HepG2 (cell line): ENCODE measurements at regions not wholly inside any gene's neighbourhood (a gene's known extent, or its start where the extent isn't known, plus 50 kb on each side); places are given as distances from the start of the nearest gene placed in this dataset.

ENCODE experiments used
- ATAC-seq: fragments of 200-7000 bp; cut with Tn5 transposase; 3 replicates; pipeline ENCODE4 v1.9.1; 2020; ENCODE audit warnings: mild to moderate bottlenecking, moderate library complexity
- BruUV-seq: library from RNA; stranded (reverse); fragments of 400-500 nt; replicated peaks from 2 replicates; lab custom pipeline; 2021; lab: Mats Ljungman, UMichigan
- CTCF ChIA-PET: fragments of 300-600 bp; formaldehyde crosslinking; extraction: SDS; loops from one replicate; lab custom pipeline; 2021; ENCODE audit warnings: low total read pairs, inconsistent platforms, low intra/inter-chr PET ratio; lab: Yijun Ruan, JAX
- POLR2A ChIA-PET: fragments of 350-600 bp; sonication (Branson Sonifier 250); formaldehyde crosslinking; loops from one replicate; lab custom pipeline; 2020; ENCODE audit warnings: antibody characterized with exemption, inconsistent platforms; lab: Yijun Ruan, JAX
- DNase-seq: peaks from one replicate; pipeline ENCODE4 v3.0.0-alpha.2; 2015; ENCODE audit warnings: low spot score
- FAIRE-seq: peaks from 3 replicates; lab custom pipeline; 2011; peaks lifted over from hg19 to GRCh38; lab: Jason Lieb, UNC
- H2AFZ ChIP-seq: one replicate; pipeline ENCODE4 v1.6.1; 2011; ENCODE audit warnings: low read length, inconsistent platforms
- H3K27ac ChIP-seq: fragments of 300-600 bp; 3 replicates; pipeline ENCODE4 v1.8.0; 2011; ENCODE audit warnings: mixed run types, mild to moderate bottlenecking, mixed read lengths, low read length, inconsistent platforms; ENCODE audit not compliant: insufficient read depth; ENCODE audit errors: extremely low read length
- H3K27me3 ChIP-seq, 2 experiments: fragments of 200-600 bp in 1 of 2; 2 replicates in 1 of 2; 3 replicates in 1 of 2; pipeline versions ENCODE4 v1.6.0 to v1.8.0; 2011; ENCODE audit warnings: low read length in 2 of 2, mild to moderate bottlenecking in 2 of 2, moderate library complexity in 2 of 2, inconsistent platforms in 1 of 2; ENCODE audit not compliant: insufficient read depth in 2 of 2, control insufficient read depth in 1 of 2
- H3K36me3 ChIP-seq, 2 experiments: fragments of 200-600 bp in 1 of 2; replicated peaks in 1 of 2; 2 replicates in 1 of 2; 3 replicates in 1 of 2; pipeline versions ENCODE4 v1.5.1 to v1.8.0; 2011; ENCODE audit warnings: low read length in 2 of 2, inconsistent platforms in 1 of 2; ENCODE audit not compliant: insufficient read depth in 2 of 2, control insufficient read depth in 1 of 2
- H3K4me1 ChIP-seq: 2 replicates; pipeline ENCODE4 v1.5.1; 2012; ENCODE audit warnings: low read length, inconsistent platforms; ENCODE audit not compliant: insufficient read depth
- H3K4me2 ChIP-seq: 2 replicates; pipeline ENCODE4 v1.6.0; 2011; ENCODE audit warnings: low read depth, low read length, inconsistent platforms
- H3K4me3 ChIP-seq, 3 experiments: fragments of 200-600 bp in 1 of 3; sonication (generic), shearing (Covaris generic) in 1 of 3; replicated peaks in 1 of 3; 2 replicates each; pipeline ENCODE4 v1.5.1; 2011 to 2016; ENCODE audit warnings: low read length in 3 of 3, inconsistent platforms in 2 of 3, low read depth in 2 of 3, mild to moderate bottlenecking in 2 of 3, control low read depth in 1 of 3, mixed read lengths in 1 of 3; ENCODE audit not compliant: insufficient read depth in 1 of 3
- H3K79me2 ChIP-seq: one replicate; pipeline ENCODE4 v1.6.1; 2011; ENCODE audit warnings: low read length, inconsistent platforms; ENCODE audit not compliant: insufficient read depth
- H3K9ac ChIP-seq: 2 replicates; pipeline ENCODE4 v1.6.0; 2011; ENCODE audit warnings: mild to moderate bottlenecking, low read depth, low read length, inconsistent platforms; ENCODE audit not compliant: insufficient read depth
- H3K9me3 ChIP-seq: 2 replicates; pipeline ENCODE4 v1.5.1; 2012; ENCODE audit warnings: mild to moderate bottlenecking, low read length
- H4K20me1 ChIP-seq: 2 replicates; pipeline ENCODE4 v1.6.0; 2011; ENCODE audit warnings: inconsistent platforms, mild to moderate bottlenecking, low read length, moderate library complexity; ENCODE audit not compliant: insufficient read depth
- ARNT2 ChIP-seq: sonication (generic); formaldehyde crosslinking; IDR thresholded peaks from 2 replicates; pipeline ENCODE4 v1.8.0; 2022; ENCODE audit warnings: mild to moderate bottlenecking, low read depth, missing genetic modification reagents, moderate library complexity
- NPAS2 ChIP-seq: sonication (generic); formaldehyde crosslinking; IDR thresholded peaks from 2 replicates; pipeline ENCODE4 v1.8.0; 2022; ENCODE audit warnings: mild to moderate bottlenecking, missing genetic modification reagents, borderline replicate concordance
- POLR2AphosphoS5 ChIP-seq: IDR thresholded peaks from 2 replicates; pipeline ENCODE4 v1.6.1; 2012; ENCODE audit warnings: low read depth, low read length
- STAG1 ChIP-seq: sonication (generic); formaldehyde crosslinking; IDR thresholded peaks from 2 replicates; pipeline ENCODE4 v1.4.0; 2020; ENCODE audit warnings: missing genetic modification reagents
- TRIM24 ChIP-seq: sonication (generic); formaldehyde crosslinking; IDR thresholded peaks from 2 replicates; pipeline ENCODE4 v1.8.0; 2022; ENCODE audit warnings: mild to moderate bottlenecking, missing genetic modification reagents
- TSC22D2 ChIP-seq: sonication (generic); formaldehyde crosslinking; IDR thresholded peaks from 2 replicates; pipeline ENCODE4 v1.5.1; 2020; ENCODE audit warnings: missing genetic modification reagents, mild to moderate bottlenecking, borderline replicate concordance
- ZFP41 ChIP-seq: sonication (generic); formaldehyde crosslinking; IDR thresholded peaks from 2 replicates; pipeline ENCODE4 v1.4.0; 2020; ENCODE audit warnings: mild to moderate bottlenecking, missing genetic modification reagents, borderline replicate concordance
- ZFP91 ChIP-seq: sonication (generic); formaldehyde crosslinking; IDR thresholded peaks from 2 replicates; pipeline ENCODE4 v1.9.0; 2022; ENCODE audit warnings: missing genetic modification reagents, mild to moderate bottlenecking, borderline replicate concordance
- ZNF292 ChIP-seq: sonication (generic); formaldehyde crosslinking; IDR thresholded peaks from 2 replicates; pipeline ENCODE4 v1.8.1; 2022; ENCODE audit warnings: mild to moderate bottlenecking, low read depth, missing genetic modification reagents, borderline replicate concordance
- ZNF709 ChIP-seq: sonication (generic); formaldehyde crosslinking; IDR thresholded peaks from 2 replicates; pipeline ENCODE4 v1.5.0; 2020; ENCODE audit warnings: mild to moderate bottlenecking, missing genetic modification reagents
- ZSCAN5A ChIP-seq: sonication (generic); formaldehyde crosslinking; IDR thresholded peaks from 2 replicates; pipeline ENCODE4 v1.8.0; 2022; ENCODE audit warnings: mild to moderate bottlenecking, missing genetic modification reagents, borderline replicate concordance
- WGBS: methylation state at CpG from one replicate; pipeline ENCODE4 v1.1.6; 2017; ENCODE audit warnings: low lambda C conversion rate; 5-methylcytosine and 5-hydroxymethylcytosine counted together
- in situ Hi-C: cut with HindIII; loops from 2 replicates; pipeline ENCODE4 v1.10.0; 2017; ENCODE audit warnings: low pct_unique_long_range_greater_than_20kb; ENCODE audit not compliant: extremely low pct_ligation_motif_present
- intact Hi-C: fragments of 100-400 bp; cut with micrococcal nuclease; formaldehyde crosslinking; loops from one replicate; pipeline ENCODE4 v1.10.0; 2022; ENCODE audit not compliant: unreplicated experiment

GRCh38 chr3:96700322-96701315, 113.8 kb upstream of the EPHA6 start:
- in situ Hi-C loops (no loop called here), intact Hi-C loops (loop anchor here (5.0 kb wide), 1 partner anchor 368 kb away; no protein-coding TSS in a partner anchor)
- Histone ChIP-seq H3K36me3 (no peaks in the 10 kb centered on the region), H3K79me2 (no peaks in the 10 kb centered on the region), H3K4me2 (no peak overlapping the region), H2AFZ (no peak overlapping the region), H3K27me3 (no peaks in the 10 kb centered on the region), H3K4me1 (no peaks in the 10 kb centered on the region), H4K20me1 (no peaks in the 10 kb centered on the region), H3K4me3 (no peak overlapping the region), H3K9me3 (no peaks in the 10 kb centered on the region; the same call in 1 of the 2 replicates), H3K9ac (no peak overlapping the region)
- CTCF ChIA-PET: no interaction called here
- BruUV-seq: no TSS peak
- DNase-seq: no peak
- FAIRE-seq: no peak
- WGBS: 10% methylated on average over 5 of the region's 5 CpGs
- TF ChIP-seq TSC22D2 (CRISPR knock-in tag): no peak
- TF ChIP-seq ARNT2 (CRISPR knock-in tag): no peak
- TF ChIP-seq ZNF292 (CRISPR knock-in tag): no peak
- TF ChIP-seq STAG1 (CRISPR knock-in tag): peak; percentile 32
- no peak for TF ChIP-seq TRIM24
- TF ChIP-seq, all 625 proteins: peak for 1
- ATAC-seq: peak; percentile 65
- no peak overlapping the region for H3K27ac ChIP-seq
- POLR2A ChIA-PET: no interaction called here

DNA sequence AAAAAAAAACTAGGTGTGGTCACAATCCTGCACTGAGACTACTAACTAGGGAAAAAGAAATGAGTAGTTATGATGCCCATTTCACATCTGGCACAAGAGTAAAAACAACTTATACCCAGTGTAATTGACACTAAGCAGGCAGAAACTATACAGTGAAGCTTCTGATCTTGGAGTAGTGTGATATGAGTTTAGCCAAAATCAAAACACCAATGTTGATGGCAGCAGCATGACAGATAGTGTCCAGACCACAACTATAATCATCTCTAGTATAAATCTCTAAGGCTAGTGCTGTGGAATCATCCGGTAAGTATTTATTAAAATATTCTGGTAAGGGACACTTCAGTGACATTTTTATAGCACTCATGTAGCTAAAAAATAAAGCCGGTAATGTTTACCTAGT, 108.5 kb upstream of the EPHA6 start:
- no peaks in the 10 kb centered on the region for H3K36me3 ChIP-seq
- FAIRE-seq: no peak
- no peaks in the 10 kb centered on the region for H3K79me2 ChIP-seq
- no peak overlapping the region for H2AFZ ChIP-seq
- H3K9ac ChIP-seq: no peak overlapping the region
- no peak for DNase-seq
- H3K4me2 ChIP-seq: no peak overlapping the region
- no peaks in the 10 kb centered on the region for H4K20me1 ChIP-seq
- no peak for ATAC-seq
- no peak overlapping the region for H3K27ac ChIP-seq
- H3K4me1 ChIP-seq: no peaks in the 10 kb centered on the region
- in situ Hi-C loops (no loop called here), intact Hi-C loops (no loop called here)
- 46% methylated on average over 2 of the region's 2 CpGs for WGBS
- H3K27me3 ChIP-seq: no peaks in the 10 kb centered on the region
- CTCF ChIA-PET: no interaction called here
- H3K9me3 ChIP-seq: no peaks in the 10 kb centered on the region
- no peak overlapping the region for H3K4me3 ChIP-seq
- POLR2A ChIA-PET: no interaction called here
- no TSS peak for BruUV-seq
- TF ChIP-seq ZNF709 (CRISPR knock-in tag): no peak
- TF ChIP-seq ZFP91: no peak
- TF ChIP-seq NPAS2: no peak
- TF ChIP-seq ZFP41: no peak
- no peak for TF ChIP-seq POLR2AphosphoS5
- no peak for TF ChIP-seq ZSCAN5A
